Astrocyte (in vitro differentiated cells and primary cell): ENCODE measurements at regions not wholly inside any gene's neighbourhood (a gene's known extent, or its start where the extent isn't known, plus 50 kb on each side); places are given as distances from the start of the nearest gene placed in this dataset.

ENCODE experiments used
- DNase-seq: peaks from one replicate; pipeline ENCODE4 v3.0.0-alpha.2; 2010; ENCODE audit warnings: low read depth
- FAIRE-seq: peaks from 2 replicates; lab custom pipeline; 2011; peaks lifted over from hg19 to GRCh38; lab: Jason Lieb, UNC
- H2AFZ ChIP-seq: 2 replicates; pipeline ENCODE4 v1.6.0; 2012; ENCODE audit warnings: low read depth, low read length, inconsistent platforms
- H3K27ac ChIP-seq: 2 replicates; pipeline ENCODE4 v1.5.1; 2011; ENCODE audit warnings: low read depth, low read length, inconsistent platforms
- H3K27me3 ChIP-seq: 2 replicates; pipeline ENCODE4 v1.6.0; 2011; ENCODE audit warnings: low read length, inconsistent platforms; ENCODE audit not compliant: insufficient read depth
- H3K36me3 ChIP-seq: 2 replicates; pipeline ENCODE4 v1.5.1; 2011; ENCODE audit warnings: low read length, inconsistent platforms; ENCODE audit not compliant: insufficient read depth
- H3K4me1 ChIP-seq: 2 replicates; pipeline ENCODE4 v1.5.1; 2011; ENCODE audit warnings: low read length, inconsistent platforms; ENCODE audit not compliant: insufficient read depth
- H3K4me2 ChIP-seq: 2 replicates; pipeline ENCODE4 v1.6.0; 2012; ENCODE audit warnings: low read length, inconsistent platforms
- H3K4me3 ChIP-seq: 2 replicates; pipeline ENCODE4 v1.5.1; 2011; ENCODE audit warnings: low read depth, mild to moderate bottlenecking, low read length, inconsistent platforms; ENCODE audit not compliant: insufficient read depth
- H3K79me2 ChIP-seq: 2 replicates; pipeline ENCODE4 v1.6.0; 2012; ENCODE audit warnings: mild to moderate bottlenecking, low read length, inconsistent platforms; ENCODE audit not compliant: insufficient read depth
- H3K9ac ChIP-seq: 2 replicates; pipeline ENCODE4 v1.6.0; 2012; ENCODE audit warnings: mild to moderate bottlenecking, low read length, inconsistent platforms
- H3K9me3 ChIP-seq: 2 replicates; pipeline ENCODE4 v1.5.1; 2012; ENCODE audit warnings: low read depth, mild to moderate bottlenecking, low read length, inconsistent platforms; ENCODE audit not compliant: insufficient read depth
- H4K20me1 ChIP-seq: 2 replicates; pipeline ENCODE4 v1.6.0; 2012; ENCODE audit warnings: low read length, inconsistent platforms; ENCODE audit not compliant: insufficient read depth
- H3K27ac Mint-ChIP-seq: one replicate; pipeline ENCODE4 v1.8.0; 2021; ENCODE audit warnings: mild to moderate bottlenecking, mixed read lengths; ENCODE audit not compliant: unreplicated experiment
- H3K27me3 Mint-ChIP-seq: one replicate; pipeline ENCODE4 v1.8.0; 2021; ENCODE audit warnings: low read depth, mixed read lengths; ENCODE audit not compliant: unreplicated experiment
- H3K36me3 Mint-ChIP-seq: one replicate; pipeline ENCODE4 v1.8.0; 2021; ENCODE audit warnings: low read depth, mixed read lengths; ENCODE audit not compliant: unreplicated experiment
- H3K4me1 Mint-ChIP-seq: one replicate; pipeline ENCODE4 v1.8.0; 2021; ENCODE audit warnings: low read depth, mixed read lengths; ENCODE audit not compliant: unreplicated experiment
- H3K4me3 Mint-ChIP-seq: one replicate; pipeline ENCODE4 v1.8.0; 2021; ENCODE audit warnings: mild to moderate bottlenecking, moderate library complexity, mixed read lengths; ENCODE audit not compliant: unreplicated experiment
- H3K9me3 Mint-ChIP-seq: one replicate; pipeline ENCODE4 v1.8.0; 2021; ENCODE audit warnings: mild to moderate bottlenecking, mixed read lengths; ENCODE audit not compliant: unreplicated experiment
- EZH2 ChIP-seq: IDR thresholded peaks from 2 replicates; pipeline ENCODE4 v1.6.1; 2012; ENCODE audit warnings: mild to moderate bottlenecking, low read length, inconsistent platforms; ENCODE audit not compliant: insufficient read depth
- TF ChIP-seq, protein P1 (sequence below): IDR thresholded peaks from 2 replicates; pipeline ENCODE4 v1.5.1; 2011; ENCODE audit warnings: low read depth, mild to moderate bottlenecking, inconsistent platforms, low read length, moderate library complexity; ENCODE audit not compliant: insufficient read depth

DNA sequence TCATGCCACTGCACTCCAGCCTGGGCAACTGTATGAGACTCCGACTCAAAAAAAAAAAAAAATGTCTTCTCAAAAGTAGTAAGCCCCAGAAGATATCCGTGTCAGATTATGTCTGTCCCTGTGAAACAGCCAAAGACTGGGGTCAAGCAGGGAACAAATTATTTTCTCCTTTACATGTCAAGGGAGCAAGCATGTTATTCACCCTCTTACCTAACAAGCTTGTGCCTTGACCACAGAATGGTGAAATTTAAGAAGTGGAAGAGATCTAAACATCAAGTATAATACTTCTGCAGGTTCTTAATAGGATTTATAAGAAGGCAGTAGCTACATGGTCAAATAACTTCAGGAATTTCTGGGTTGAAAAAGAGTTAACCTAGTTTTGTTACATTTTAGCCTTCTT is 187.9 kb downstream of the ZNF365 start:
- TF ChIP-seq, protein P1, sequence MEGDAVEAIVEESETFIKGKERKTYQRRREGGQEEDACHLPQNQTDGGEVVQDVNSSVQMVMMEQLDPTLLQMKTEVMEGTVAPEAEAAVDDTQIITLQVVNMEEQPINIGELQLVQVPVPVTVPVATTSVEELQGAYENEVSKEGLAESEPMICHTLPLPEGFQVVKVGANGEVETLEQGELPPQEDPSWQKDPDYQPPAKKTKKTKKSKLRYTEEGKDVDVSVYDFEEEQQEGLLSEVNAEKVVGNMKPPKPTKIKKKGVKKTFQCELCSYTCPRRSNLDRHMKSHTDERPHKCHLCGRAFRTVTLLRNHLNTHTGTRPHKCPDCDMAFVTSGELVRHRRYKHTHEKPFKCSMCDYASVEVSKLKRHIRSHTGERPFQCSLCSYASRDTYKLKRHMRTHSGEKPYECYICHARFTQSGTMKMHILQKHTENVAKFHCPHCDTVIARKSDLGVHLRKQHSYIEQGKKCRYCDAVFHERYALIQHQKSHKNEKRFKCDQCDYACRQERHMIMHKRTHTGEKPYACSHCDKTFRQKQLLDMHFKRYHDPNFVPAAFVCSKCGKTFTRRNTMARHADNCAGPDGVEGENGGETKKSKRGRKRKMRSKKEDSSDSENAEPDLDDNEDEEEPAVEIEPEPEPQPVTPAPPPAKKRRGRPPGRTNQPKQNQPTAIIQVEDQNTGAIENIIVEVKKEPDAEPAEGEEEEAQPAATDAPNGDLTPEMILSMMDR: no peak
- TF ChIP-seq EZH2: no peak
- Histone ChIP-seq H3K4me1 (peaks cover 13% of the 10 kb centered on the region), H3K4me2 (no peak overlapping the region), H3K36me3 (no peaks in the 10 kb centered on the region), H3K27ac (no peak overlapping the region), H3K9ac (no peak overlapping the region), H4K20me1 (no peaks in the 10 kb centered on the region), H3K9me3 (no peaks in the 10 kb centered on the region), H3K4me3 (no peak overlapping the region), H2AFZ (no peak overlapping the region), H3K79me2 (no peaks in the 10 kb centered on the region), H3K27me3 (no peaks in the 10 kb centered on the region)
- Mint-ChIP-seq H3K4me1 (peaks cover 61% of the 10 kb centered on the region), H3K27me3 (no peaks in the 10 kb centered on the region), H3K4me3 (no peak overlapping the region), H3K9me3 (peaks cover 7% of the 10 kb centered on the region), H3K27ac (peak overlapping the region; percentile 45), H3K36me3 (no peaks in the 10 kb centered on the region)
- FAIRE-seq (no peak), DNase-seq (no peak)

DNA sequence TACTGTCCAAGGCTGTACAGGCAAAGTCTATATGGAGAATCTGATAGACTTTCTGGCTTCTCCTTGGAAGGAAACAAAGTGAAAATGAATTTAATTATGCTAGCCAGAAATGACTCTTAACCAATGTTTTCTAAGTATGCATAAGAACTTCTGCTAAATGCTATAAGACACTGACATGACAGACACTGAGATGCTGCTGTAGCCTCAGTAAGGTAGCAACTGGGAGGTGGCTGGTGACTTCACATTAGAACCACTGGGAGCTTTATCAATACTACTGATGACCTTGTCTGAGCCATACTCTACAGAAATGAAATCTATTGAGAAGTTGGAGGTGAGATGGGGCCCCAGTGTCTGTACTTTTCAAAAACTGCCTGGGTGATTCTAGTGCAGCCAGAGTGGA is 188.6 kb downstream of the ZNF365 start:
- TF ChIP-seq, protein P1: no peak
- H3K27me3 ChIP-seq: no peaks in the 10 kb centered on the region
- no peak overlapping the region for H3K27ac ChIP-seq
- no peaks in the 10 kb centered on the region for H3K79me2 ChIP-seq
- H3K9ac ChIP-seq: no peak overlapping the region
- no peak overlapping the region for H3K4me3 ChIP-seq
- H3K27me3 Mint-ChIP-seq: no peaks in the 10 kb centered on the region
- peaks cover 13% of the 10 kb centered on the region for H3K4me1 ChIP-seq
- H4K20me1 ChIP-seq: no peaks in the 10 kb centered on the region
- no peak overlapping the region for H3K4me2 ChIP-seq
- no peak for FAIRE-seq
- H3K9me3 ChIP-seq: no peaks in the 10 kb centered on the region
- peaks cover 6% of the 10 kb centered on the region for H3K9me3 Mint-ChIP-seq
- H2AFZ ChIP-seq: no peak overlapping the region
- peaks cover 61% of the 10 kb centered on the region for H3K4me1 Mint-ChIP-seq
- DNase-seq: no peak
- peak overlapping the region; percentile 45 for H3K27ac Mint-ChIP-seq
- no peaks in the 10 kb centered on the region for H3K36me3 ChIP-seq
- H3K4me3 Mint-ChIP-seq: no peak overlapping the region
- H3K36me3 Mint-ChIP-seq: no peaks in the 10 kb centered on the region

DNA sequence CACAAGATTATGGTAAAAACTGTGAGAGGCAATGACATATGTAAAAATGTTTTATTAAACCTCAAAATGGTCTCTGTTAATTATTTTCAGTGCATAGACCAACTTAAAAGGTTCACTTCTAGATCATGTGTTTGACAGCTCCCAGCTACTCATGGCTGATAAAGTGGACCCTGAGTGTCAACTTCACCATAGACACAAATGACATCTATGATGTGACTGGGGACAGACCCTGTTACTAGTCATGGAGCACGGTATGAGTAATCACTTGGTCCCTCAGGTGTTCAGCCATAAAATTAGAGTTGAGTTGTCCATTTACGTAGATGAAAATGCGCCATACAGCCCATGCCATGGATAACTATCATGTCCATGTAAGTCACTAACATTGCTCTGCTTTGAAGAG is 199.8 kb downstream of the ZNF365 start:
- Mint-ChIP-seq H3K27me3 (no peaks in the 10 kb centered on the region), H3K4me3 (no peak overlapping the region), H3K4me1 (peaks cover 31% of the 10 kb centered on the region), H3K27ac (no peak overlapping the region), H3K36me3 (no peaks in the 10 kb centered on the region), H3K9me3 (no peaks in the 10 kb centered on the region)
- TF ChIP-seq EZH2: no peak
- TF ChIP-seq, protein P1: no peak
- Histone ChIP-seq H3K27me3 (no peaks in the 10 kb centered on the region), H3K4me2 (no peak overlapping the region), H3K4me3 (no peak overlapping the region), H3K9me3 (no peaks in the 10 kb centered on the region), H2AFZ (no peak overlapping the region), H3K36me3 (no peaks in the 10 kb centered on the region), H3K79me2 (no peaks in the 10 kb centered on the region), H3K4me1 (peaks cover 14% of the 10 kb centered on the region), H4K20me1 (no peaks in the 10 kb centered on the region), H3K9ac (no peak overlapping the region), H3K27ac (no peak overlapping the region)
- DNase-seq: no peak
- no peak for FAIRE-seq
